NCI-H748 treated with DMSO at 0.1 percent for 48 hours (cell line): ENCODE measurements at regions not wholly inside any gene's neighbourhood (a gene's known extent, or its start where the extent isn't known, plus 50 kb on each side); places are given as distances from the start of the nearest gene placed in this dataset.

Experiments
- DNase-seq: peaks from one replicate; lab custom pipeline; 2025; lab: John Stamatoyannopoulos, UW

- DNase-seq: no peak
Observed at GRCh38 chr12:81811061-81811777, 52.1 kb upstream of the PPFIA2 start.

- DNase-seq: no peak
Observed at GRCh38 chr12:81809829-81810595, 50.9 kb upstream of the PPFIA2 start.

DNA sequence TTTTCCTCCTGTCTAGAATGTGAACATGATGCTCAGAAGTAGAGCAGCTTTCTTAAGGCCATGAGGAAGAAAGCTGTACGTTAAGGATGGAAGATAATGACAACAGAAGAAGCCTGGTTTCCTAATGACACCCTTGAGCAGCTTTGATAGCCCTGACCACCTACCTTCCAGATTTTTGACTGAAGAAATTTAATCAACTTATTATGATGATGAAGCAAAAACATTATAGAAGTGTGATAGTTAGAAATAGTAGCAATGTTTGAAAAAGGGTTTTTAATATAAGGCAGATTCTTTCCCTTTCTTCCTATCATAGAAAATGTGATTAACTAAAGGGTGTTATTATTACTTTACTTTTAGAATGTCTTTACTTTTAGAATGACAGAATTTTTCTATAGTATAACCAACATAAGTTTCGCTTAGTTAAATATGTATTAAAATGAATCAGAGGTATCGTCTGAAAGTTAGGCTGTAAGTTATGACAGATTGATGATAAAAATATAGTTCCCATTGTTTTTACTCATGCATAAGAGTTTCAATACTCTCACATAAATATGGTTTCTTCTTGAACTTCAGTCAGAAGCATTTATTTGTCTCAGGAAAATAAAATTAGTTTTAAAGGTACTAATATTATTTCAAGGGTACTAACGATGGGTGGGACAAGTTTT is 50.1 kb upstream of the PPFIA2 start:
- DNase-seq: no peak
